HG03175 (cell line): ENCODE measurements at regions not wholly inside any gene's neighbourhood (a gene's known extent, or its start where the extent isn't known, plus 50 kb on each side); places are given as distances from the start of the nearest gene placed in this dataset.

Experiments
- ATAC-seq: cut with Tn5 transposase; IDR thresholded peaks from one replicate; pipeline ENCODE4 v1.9.1; 2021; ENCODE audit warnings: mild to moderate bottlenecking, moderate library complexity; ENCODE audit not compliant: unreplicated experiment

- ATAC-seq = no peak
Measured at GRCh38 chr6:94121094-94121493, 701.7 kb upstream of the EPHA7 start.

GRCh38 chr6:94099072-94099471 lies 679.7 kb upstream of the EPHA7 start:
- no peak for ATAC-seq

- no peak for ATAC-seq
Measured at GRCh38 chr6:94095961-94096360, 676.6 kb upstream of the EPHA7 start.

GRCh38 chr6:94089941-94090340 lies 670.6 kb upstream of the EPHA7 start:
- no peak for ATAC-seq

- no peak for ATAC-seq
Measured at GRCh38 chr6:94088870-94089269, 669.5 kb upstream of the EPHA7 start.

- no peak for ATAC-seq
Measured at GRCh38 chr6:94074764-94075163, 655.4 kb upstream of the EPHA7 start.

GRCh38 chr6:94071835-94072234 lies 652.5 kb upstream of the EPHA7 start:
- ATAC-seq = no peak

GRCh38 chr6:94065707-94066337 lies 646.5 kb upstream of the EPHA7 start:
- no peak for ATAC-seq

- ATAC-seq = no peak
Measured at GRCh38 chr6:94052749-94053148, 633.4 kb upstream of the EPHA7 start.

GRCh38 chr6:94050515-94050914 lies 631.2 kb upstream of the EPHA7 start:
- ATAC-seq = no peak

GRCh38 chr6:94049001-94049400 lies 629.6 kb upstream of the EPHA7 start:
- ATAC-seq = no peak

- no peak for ATAC-seq
Measured at GRCh38 chr6:94045099-94045829, 625.9 kb upstream of the EPHA7 start.

- no peak for ATAC-seq
Measured at GRCh38 chr6:94041945-94042709, 622.8 kb upstream of the EPHA7 start.

- no peak for ATAC-seq
Measured at GRCh38 chr6:94036024-94036423, 616.7 kb upstream of the EPHA7 start.

- ATAC-seq = no peak
Measured at GRCh38 chr6:94027374-94027773, 608.0 kb upstream of the EPHA7 start.

GRCh38 chr6:94026575-94026974 lies 607.2 kb upstream of the EPHA7 start:
- no peak for ATAC-seq

GRCh38 chr6:94005835-94006234 lies 586.5 kb upstream of the EPHA7 start:
- no peak for ATAC-seq

GRCh38 chr6:93992976-93993375 lies 573.6 kb upstream of the EPHA7 start:
- no peak for ATAC-seq

- no peak for ATAC-seq
Measured at GRCh38 chr6:93989630-93990029, 570.3 kb upstream of the EPHA7 start.

- no peak for ATAC-seq
Measured at GRCh38 chr6:93985953-93986352, 566.6 kb upstream of the EPHA7 start.

GRCh38 chr6:93975159-93975558 lies 555.8 kb upstream of the EPHA7 start:
- no peak for ATAC-seq

GRCh38 chr6:93974332-93974731 lies 555.0 kb upstream of the EPHA7 start:
- ATAC-seq = no peak
